Kidney epithelial cell (primary cell): ENCODE measurements at regions not wholly inside any gene's neighbourhood (a gene's known extent, or its start where the extent isn't known, plus 50 kb on each side); places are given as distances from the start of the nearest gene placed in this dataset.

ENCODE experiments used
- DNase-seq: peaks from one replicate; pipeline ENCODE4 v3.0.0-alpha.2; 2010; ENCODE audit warnings: low read depth
- H3K27me3 ChIP-seq: 2 replicates; pipeline ENCODE4 v1.6.0; 2011; ENCODE audit warnings: low read length; ENCODE audit not compliant: control insufficient read depth, insufficient read depth
- H3K36me3 ChIP-seq: 2 replicates; pipeline ENCODE4 v1.5.1; 2011; ENCODE audit warnings: low read length; ENCODE audit not compliant: control insufficient read depth, insufficient read depth
- H3K4me3 ChIP-seq: 2 replicates; pipeline ENCODE4 v1.5.1; 2011; ENCODE audit warnings: low read depth, mild to moderate bottlenecking, control low read depth, low read length
- TF ChIP-seq, protein P1 (sequence below): IDR thresholded peaks from 2 replicates; pipeline ENCODE4 v1.5.1; 2011; ENCODE audit warnings: mild to moderate bottlenecking, moderate library complexity, low read length, control low read depth, inconsistent platforms; ENCODE audit not compliant: insufficient read depth, poor library complexity, severe bottlenecking

- Histone ChIP-seq H3K27me3 (peaks cover 3% of the 10 kb centered on the region), H3K36me3 (no peaks in the 10 kb centered on the region), H3K4me3 (no peak overlapping the region)
- TF ChIP-seq, protein P1, sequence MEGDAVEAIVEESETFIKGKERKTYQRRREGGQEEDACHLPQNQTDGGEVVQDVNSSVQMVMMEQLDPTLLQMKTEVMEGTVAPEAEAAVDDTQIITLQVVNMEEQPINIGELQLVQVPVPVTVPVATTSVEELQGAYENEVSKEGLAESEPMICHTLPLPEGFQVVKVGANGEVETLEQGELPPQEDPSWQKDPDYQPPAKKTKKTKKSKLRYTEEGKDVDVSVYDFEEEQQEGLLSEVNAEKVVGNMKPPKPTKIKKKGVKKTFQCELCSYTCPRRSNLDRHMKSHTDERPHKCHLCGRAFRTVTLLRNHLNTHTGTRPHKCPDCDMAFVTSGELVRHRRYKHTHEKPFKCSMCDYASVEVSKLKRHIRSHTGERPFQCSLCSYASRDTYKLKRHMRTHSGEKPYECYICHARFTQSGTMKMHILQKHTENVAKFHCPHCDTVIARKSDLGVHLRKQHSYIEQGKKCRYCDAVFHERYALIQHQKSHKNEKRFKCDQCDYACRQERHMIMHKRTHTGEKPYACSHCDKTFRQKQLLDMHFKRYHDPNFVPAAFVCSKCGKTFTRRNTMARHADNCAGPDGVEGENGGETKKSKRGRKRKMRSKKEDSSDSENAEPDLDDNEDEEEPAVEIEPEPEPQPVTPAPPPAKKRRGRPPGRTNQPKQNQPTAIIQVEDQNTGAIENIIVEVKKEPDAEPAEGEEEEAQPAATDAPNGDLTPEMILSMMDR = no peak
- DNase-seq = no peak
These were observed 140.6 kb downstream of the PXDC1 start for GRCh38 chr6:3610921-3611320.

- TF ChIP-seq, protein P1 = no peak
- no peaks in the 10 kb centered on the region for H3K36me3 ChIP-seq
- H3K4me3 ChIP-seq = no peak overlapping the region
- no peaks in the 10 kb centered on the region for H3K27me3 ChIP-seq
- no peak for DNase-seq
These were observed 141.3 kb downstream of the PXDC1 start for GRCh38 chr6:3610206-3610605.

GRCh38 chr6:3609388-3609787 lies 142.1 kb downstream of the PXDC1 start:
- DNase-seq = no peak
- Histone ChIP-seq H3K27me3 (no peaks in the 10 kb centered on the region), H3K4me3 (no peak overlapping the region), H3K36me3 (no peaks in the 10 kb centered on the region)
- TF ChIP-seq, protein P1 = no peak

- Histone ChIP-seq H3K36me3 (no peaks in the 10 kb centered on the region), H3K4me3 (no peak overlapping the region), H3K27me3 (no peaks in the 10 kb centered on the region)
- DNase-seq = no peak
- TF ChIP-seq, protein P1 = no peak
These were observed 143.4 kb downstream of the PXDC1 start for GRCh38 chr6:3608159-3608558.

GRCh38 chr6:3607599-3607998 lies 143.9 kb downstream of the PXDC1 start:
- no peak for DNase-seq
- Histone ChIP-seq H3K27me3 (no peaks in the 10 kb centered on the region), H3K36me3 (no peaks in the 10 kb centered on the region), H3K4me3 (no peak overlapping the region)
- TF ChIP-seq, protein P1 = no peak

- TF ChIP-seq, protein P1 = no peak
- Histone ChIP-seq H3K27me3 (no peaks in the 10 kb centered on the region), H3K36me3 (no peaks in the 10 kb centered on the region), H3K4me3 (no peak overlapping the region)
- no peak for DNase-seq
These were observed 144.3 kb downstream of the PXDC1 start for GRCh38 chr6:3607171-3607570.
